SK-N-SH (cell line): ENCODE measurements at regions not wholly inside any gene's neighbourhood (a gene's known extent, or its start where the extent isn't known, plus 50 kb on each side); places are given as distances from the start of the nearest gene placed in this dataset.

Source experiments
- CTCF ChIA-PET: fragments of 300-600, 350-600 bp; formaldehyde crosslinking; extraction: SDS; loops from one replicate; lab custom pipeline; 2021; lab: Yijun Ruan, JAX
- POLR2A ChIA-PET: fragments of 350-600 bp; sonication (Branson Sonifier 250); formaldehyde crosslinking; extraction: SDS; loops from one replicate; lab custom pipeline; 2020; ENCODE audit warnings: antibody characterized with exemption, inconsistent platforms; lab: Yijun Ruan, JAX
- DNase-seq: peaks from one replicate; pipeline ENCODE4 v3.0.0; 2012
- H2AFZ ChIP-seq: fragments of 200-600 bp; sonication (generic); 2 replicates; pipeline ENCODE4 v1.8.1; 2016; ENCODE audit warnings: antibody characterized with exemption, mild to moderate bottlenecking, low read depth
- H3F3A ChIP-seq: fragments of 200-600 bp; sonication (generic); replicated peaks from 2 replicates; pipeline ENCODE3; 2016; ENCODE audit warnings: antibody characterized with exemption, mild to moderate bottlenecking; ENCODE audit not compliant: insufficient read depth
- H3K27ac ChIP-seq, 2 experiments: fragments of 200-500 bp in 1 of 2; fragments of 200-600 bp in 1 of 2; sonication (Bioruptor generic) in 1 of 2; sonication (generic), shearing (Covaris generic) in 1 of 2; 2 replicates each; pipeline versions ENCODE4 v1.5.1 to v1.6.1; 2014 to 2016; ENCODE audit warnings: low read depth in 2 of 2, inconsistent platforms in 1 of 2, low read length in 1 of 2, mild to moderate bottlenecking in 1 of 2, mixed read lengths in 1 of 2
- H3K27me3 ChIP-seq: fragments of 200-600 bp; sonication (generic), shearing (Covaris generic); 2 replicates; pipeline ENCODE4 v1.6.1; 2016; ENCODE audit warnings: mixed run types; ENCODE audit not compliant: insufficient read depth
- H3K36me3 ChIP-seq, 2 experiments: fragments of 200-500 bp in 1 of 2; fragments of 200-600 bp in 1 of 2; sonication (Bioruptor generic) in 1 of 2; sonication (generic) in 1 of 2; replicated peaks in 1 of 2; 2 replicates each; pipeline versions ENCODE3 to v1.5.1; 2014 to 2016; ENCODE audit warnings: low read length in 1 of 2, mild to moderate bottlenecking in 1 of 2; ENCODE audit not compliant: insufficient read depth in 2 of 2, control insufficient read depth in 1 of 2
- H3K4me1 ChIP-seq, 2 experiments: fragments of 200-500 bp in 1 of 2; fragments of 200-600 bp in 1 of 2; sonication (Bioruptor generic) in 1 of 2; sonication (generic), shearing (Covaris generic) in 1 of 2; 2 replicates each; pipeline versions ENCODE4 v1.5.1 to v1.6.1; 2014 to 2016; ENCODE audit warnings: low read depth in 1 of 2, low read length in 1 of 2, mixed run types in 1 of 2; ENCODE audit not compliant: insufficient read depth in 2 of 2, control insufficient read depth in 1 of 2
- H3K4me2 ChIP-seq: fragments of 200-600 bp; sonication (generic), shearing (Covaris generic); 2 replicates; pipeline ENCODE4 v1.6.1; 2017; ENCODE audit warnings: mixed run types
- H3K4me3 ChIP-seq, 2 experiments: fragments of 200-500 bp in 1 of 2; fragments of 200-600 bp in 1 of 2; sonication (Bioruptor generic) in 1 of 2; sonication (generic), shearing (Covaris generic) in 1 of 2; 2 replicates each; pipeline versions ENCODE4 v1.5.1 to v1.8.1; 2014 to 2016; ENCODE audit warnings: low read depth in 2 of 2, inconsistent platforms in 1 of 2, low read length in 1 of 2, mild to moderate bottlenecking in 1 of 2, mixed read lengths in 1 of 2, moderate library complexity in 1 of 2
- H3K79me2 ChIP-seq: fragments of 200-600 bp; sonication (generic); 2 replicates; pipeline ENCODE4 v1.8.1; 2017; ENCODE audit warnings: mild to moderate bottlenecking; ENCODE audit not compliant: insufficient read depth
- H3K9ac ChIP-seq: fragments of 200-600 bp; sonication (generic); 2 replicates; pipeline ENCODE4 v1.6.1; 2017; ENCODE audit warnings: mixed run types
- H3K9me2 ChIP-seq: fragments of 200-600 bp; sonication (generic); 2 replicates; pipeline ENCODE4 v1.6.1; 2017; ENCODE audit warnings: mixed run types
- H3K9me3 ChIP-seq: fragments of 200-600 bp; sonication (generic); 2 replicates; pipeline ENCODE4 v1.6.1; 2017; ENCODE audit warnings: mixed run types, mild to moderate bottlenecking, moderate library complexity
- H4K20me1 ChIP-seq: fragments of 200-600 bp; sonication (generic); 2 replicates; pipeline ENCODE4 v1.6.1; 2017; ENCODE audit warnings: mild to moderate bottlenecking, mixed run types; ENCODE audit not compliant: insufficient read depth
- EP300 ChIP-seq, 2 experiments: IDR thresholded peaks; 2 replicates each; pipeline versions ENCODE4 v1.4.0 to v1.6.1; 2012; ENCODE audit warnings: borderline replicate concordance in 1 of 2, low read depth in 1 of 2, low read length in 1 of 2
- FOXJ3 ChIP-seq: sonication (generic); formaldehyde crosslinking; IDR thresholded peaks from 2 replicates; pipeline ENCODE4 v1.5.1; 2020; ENCODE audit warnings: mild to moderate bottlenecking, missing genetic modification reagents
- FOXM1 ChIP-seq: IDR thresholded peaks from 2 replicates; pipeline ENCODE4 v1.4.0; 2012; ENCODE audit warnings: low read depth, mild to moderate bottlenecking
- MEF2A ChIP-seq: IDR thresholded peaks from 2 replicates; pipeline ENCODE4 v1.4.0; 2012; ENCODE audit warnings: low read depth, borderline replicate concordance
- RCOR1 ChIP-seq: fragments of 150-350 bp; IDR thresholded peaks from 2 replicates; pipeline ENCODE4 v1.6.1; 2017; ENCODE audit warnings: antibody characterized with exemption, low read length
- SIN3A ChIP-seq: IDR thresholded peaks from 2 replicates; pipeline ENCODE4 v1.6.1; 2012; ENCODE audit warnings: low read depth, mild to moderate bottlenecking, low read length, moderate library complexity, borderline replicate concordance
- TAF1 ChIP-seq: IDR thresholded peaks from 2 replicates; pipeline ENCODE4 v1.6.1; 2012; ENCODE audit warnings: low read depth, mild to moderate bottlenecking, low read length, moderate library complexity, borderline replicate concordance
- TCF12 ChIP-seq: IDR thresholded peaks from 2 replicates; pipeline ENCODE4 v1.4.0; 2012
- TF ChIP-seq, protein P1 (sequence below): IDR thresholded peaks from 2 replicates; pipeline ENCODE4 v1.4.0; 2012; ENCODE audit warnings: low read depth, borderline replicate concordance
- TF ChIP-seq, protein P2 (sequence below): fragments of 200-600 bp; sonication (generic); IDR thresholded peaks from 2 replicates; pipeline ENCODE4 v1.6.1; 2017; ENCODE audit warnings: antibody characterized with exemption, mild to moderate bottlenecking, moderate library complexity
- TF ChIP-seq, protein P3 (sequence below): IDR thresholded peaks from 2 replicates; pipeline ENCODE4 v1.4.0; 2012; ENCODE audit warnings: low read depth

DNA sequence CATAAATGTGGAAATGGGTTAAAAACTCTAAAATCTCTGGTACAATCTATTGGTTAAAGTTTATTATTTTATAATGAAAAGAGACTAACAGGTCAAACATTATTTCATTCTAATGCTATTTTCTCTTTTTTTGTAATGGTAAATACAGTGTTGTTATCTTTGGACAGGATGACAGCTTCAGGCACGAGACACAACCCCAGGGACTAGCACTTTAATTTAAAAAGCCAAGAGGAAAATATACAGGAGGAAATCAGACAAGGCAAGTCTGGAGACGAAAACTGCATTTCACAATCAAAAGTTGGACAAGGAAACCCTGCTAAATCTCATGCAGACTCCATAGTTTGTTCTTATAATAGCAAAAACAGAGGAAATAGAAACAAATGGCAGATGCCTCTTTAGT, 589.1 kb upstream of the CDH8 start (continued):
- TF ChIP-seq, protein P1, sequence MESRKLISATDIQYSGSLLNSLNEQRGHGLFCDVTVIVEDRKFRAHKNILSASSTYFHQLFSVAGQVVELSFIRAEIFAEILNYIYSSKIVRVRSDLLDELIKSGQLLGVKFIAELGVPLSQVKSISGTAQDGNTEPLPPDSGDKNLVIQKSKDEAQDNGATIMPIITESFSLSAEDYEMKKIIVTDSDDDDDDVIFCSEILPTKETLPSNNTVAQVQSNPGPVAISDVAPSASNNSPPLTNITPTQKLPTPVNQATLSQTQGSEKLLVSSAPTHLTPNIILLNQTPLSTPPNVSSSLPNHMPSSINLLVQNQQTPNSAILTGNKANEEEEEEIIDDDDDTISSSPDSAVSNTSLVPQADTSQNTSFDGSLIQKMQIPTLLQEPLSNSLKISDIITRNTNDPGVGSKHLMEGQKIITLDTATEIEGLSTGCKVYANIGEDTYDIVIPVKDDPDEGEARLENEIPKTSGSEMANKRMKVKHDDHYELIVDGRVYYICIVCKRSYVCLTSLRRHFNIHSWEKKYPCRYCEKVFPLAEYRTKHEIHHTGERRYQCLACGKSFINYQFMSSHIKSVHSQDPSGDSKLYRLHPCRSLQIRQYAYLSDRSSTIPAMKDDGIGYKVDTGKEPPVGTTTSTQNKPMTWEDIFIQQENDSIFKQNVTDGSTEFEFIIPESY = no peak
- TF ChIP-seq SIN3A (no peak), MEF2A (no peak)

DNA sequence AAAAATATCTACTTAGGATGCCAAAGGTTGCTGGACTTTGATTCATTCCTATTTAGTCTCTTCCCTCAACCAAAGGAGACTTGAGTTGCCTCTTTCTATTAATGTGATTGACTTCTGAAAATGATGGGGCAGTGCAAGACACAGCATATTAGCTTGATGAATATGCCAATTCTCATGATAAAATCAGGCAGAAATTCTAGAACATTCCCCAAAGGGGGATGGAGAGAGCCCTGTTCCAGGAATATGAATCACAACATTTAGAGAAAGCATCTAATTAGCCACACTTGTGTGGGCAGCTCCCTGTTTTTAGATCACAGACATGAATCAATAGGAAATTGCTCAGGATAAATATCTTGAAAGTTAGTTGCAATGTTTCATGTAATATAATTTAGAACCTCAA, 584.0 kb upstream of the CDH8 start:
- no peaks in the 10 kb centered on the region for H3K9me3 ChIP-seq
- H3K79me2 ChIP-seq = no peaks in the 10 kb centered on the region
- H3K27ac ChIP-seq = no peak overlapping the region
- TF ChIP-seq, protein P1 = no peak
- no peak for TF ChIP-seq TCF12
- no peak for TF ChIP-seq RCOR1
- TF ChIP-seq, protein P2, sequence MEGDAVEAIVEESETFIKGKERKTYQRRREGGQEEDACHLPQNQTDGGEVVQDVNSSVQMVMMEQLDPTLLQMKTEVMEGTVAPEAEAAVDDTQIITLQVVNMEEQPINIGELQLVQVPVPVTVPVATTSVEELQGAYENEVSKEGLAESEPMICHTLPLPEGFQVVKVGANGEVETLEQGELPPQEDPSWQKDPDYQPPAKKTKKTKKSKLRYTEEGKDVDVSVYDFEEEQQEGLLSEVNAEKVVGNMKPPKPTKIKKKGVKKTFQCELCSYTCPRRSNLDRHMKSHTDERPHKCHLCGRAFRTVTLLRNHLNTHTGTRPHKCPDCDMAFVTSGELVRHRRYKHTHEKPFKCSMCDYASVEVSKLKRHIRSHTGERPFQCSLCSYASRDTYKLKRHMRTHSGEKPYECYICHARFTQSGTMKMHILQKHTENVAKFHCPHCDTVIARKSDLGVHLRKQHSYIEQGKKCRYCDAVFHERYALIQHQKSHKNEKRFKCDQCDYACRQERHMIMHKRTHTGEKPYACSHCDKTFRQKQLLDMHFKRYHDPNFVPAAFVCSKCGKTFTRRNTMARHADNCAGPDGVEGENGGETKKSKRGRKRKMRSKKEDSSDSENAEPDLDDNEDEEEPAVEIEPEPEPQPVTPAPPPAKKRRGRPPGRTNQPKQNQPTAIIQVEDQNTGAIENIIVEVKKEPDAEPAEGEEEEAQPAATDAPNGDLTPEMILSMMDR = no peak
- no peak for TF ChIP-seq TAF1
- TF ChIP-seq FOXJ3 (CRISPR knock-in tag) = no peak
- TF ChIP-seq EP300 (IDR thresholded peaks at IDR 0.05; ENCODE audit: borderline replicate concordance in 1 of 2, low read depth in 1 of 2, low read length in 1 of 2) = no peak
- TF ChIP-seq SIN3A = no peak
- TF ChIP-seq, protein P3, sequence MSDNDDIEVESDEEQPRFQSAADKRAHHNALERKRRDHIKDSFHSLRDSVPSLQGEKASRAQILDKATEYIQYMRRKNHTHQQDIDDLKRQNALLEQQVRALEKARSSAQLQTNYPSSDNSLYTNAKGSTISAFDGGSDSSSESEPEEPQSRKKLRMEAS = no peak
- no peak for TF ChIP-seq MEF2A
- no peak for TF ChIP-seq FOXM1
- no peaks in the 10 kb centered on the region for H3K27me3 ChIP-seq
- no peak overlapping the region for H3K9ac ChIP-seq
- CTCF ChIA-PET = no interaction called here
- no peak overlapping the region for H2AFZ ChIP-seq
- H4K20me1 ChIP-seq = no peaks in the 10 kb centered on the region
- no peak overlapping the region for H3K4me2 ChIP-seq
- no peaks in the 10 kb centered on the region for H3K9me2 ChIP-seq
- no peaks in the 10 kb centered on the region for H3K4me1 ChIP-seq
- POLR2A ChIA-PET = no interaction called here
- no peak for DNase-seq
- H3K36me3 ChIP-seq = no peaks in the 10 kb centered on the region
- H3K4me3 ChIP-seq = no peak overlapping the region
- H3F3A ChIP-seq = no peaks in the 10 kb centered on the region
